Body of pancreas (tissue), 4 donors: ENCODE measurements at regions not wholly inside any gene's neighbourhood (a gene's known extent, or its start where the extent isn't known, plus 50 kb on each side); places are given as distances from the start of the nearest gene placed in this dataset.

Source experiments
- ATAC-seq: fragments of 150-250 bp; one replicate; pipeline ENCODE4 v1.9.1; 2016
- DNase-seq, 4 donors: peaks; one replicate each; pipeline ENCODE4 v3.0.0-alpha.2; 2019
- H3K27ac ChIP-seq, 4 donors: fragments of 200-600 bp; sonication (generic); 1 replicate in 3 of 4; 2 replicates in 1 of 4; pipeline versions ENCODE4 v1.5.1 to v1.6.1; 2016 to 2019; ENCODE audit warnings: mild to moderate bottlenecking in 1 of 4, mixed read lengths in 1 of 4, moderate library complexity in 1 of 4
- H3K27me3 ChIP-seq, 2 donors: fragments of 200-600 bp; sonication (generic); one replicate each; pipeline ENCODE4 v1.6.0; 2016; ENCODE audit warnings: mild to moderate bottlenecking in 1 of 2
- H3K36me3 ChIP-seq, 2 donors: fragments of 200-600 bp; sonication (generic); replicated peaks in 1 of 2; 2 replicates each; pipeline ENCODE4 v1.5.1; 2016; ENCODE audit warnings: low read depth in 2 of 2; ENCODE audit not compliant: insufficient read depth in 1 of 2
- H3K4me1 ChIP-seq: fragments of 200-600 bp; sonication (generic); one replicate; pipeline ENCODE4 v1.6.0; 2016
- H3K4me3 ChIP-seq, 2 donors: fragments of 200-600 bp; sonication (generic); 1 replicate in 1 of 2; 2 replicates in 1 of 2; pipeline ENCODE4 v1.5.1; 2016 to 2019
- H3K9me3 ChIP-seq, 3 donors: fragments of 200-600 bp; sonication (generic); 1 replicate in 2 of 3; 2 replicates in 1 of 3; pipeline ENCODE4 v1.5.1; 2016
- POLR2A ChIP-seq, 3 donors: fragments of 450-650 bp; IDR thresholded peaks; one replicate each; pipeline ENCODE4 v1.6.1; 2016; ENCODE audit warnings: antibody characterized with exemption in 3 of 3, mild to moderate bottlenecking in 2 of 3
- whole genome bisulfite sequencing, 2 donors: methylation state at CpG; one replicate each; pipeline ENCODE4 v1.1.5; 2017; 5-methylcytosine and 5-hydroxymethylcytosine counted together
- intact Hi-C: fragments of 100-400 bp; cut with DNase I; formaldehyde crosslinking; loops from one replicate; pipeline ENCODE4 v1.15.1; 2023
- TF ChIP-seq, protein P1 (sequence below), 7 experiments: fragments of 450-650 bp in 4 of 7; fragments of 200-600 bp in 3 of 7; sonication (generic) in 3 of 7; IDR thresholded peaks; one replicate each; pipeline ENCODE4 v1.5.1; 2016 to 2019; ENCODE audit warnings: antibody characterized with exemption in 7 of 7

DNA sequence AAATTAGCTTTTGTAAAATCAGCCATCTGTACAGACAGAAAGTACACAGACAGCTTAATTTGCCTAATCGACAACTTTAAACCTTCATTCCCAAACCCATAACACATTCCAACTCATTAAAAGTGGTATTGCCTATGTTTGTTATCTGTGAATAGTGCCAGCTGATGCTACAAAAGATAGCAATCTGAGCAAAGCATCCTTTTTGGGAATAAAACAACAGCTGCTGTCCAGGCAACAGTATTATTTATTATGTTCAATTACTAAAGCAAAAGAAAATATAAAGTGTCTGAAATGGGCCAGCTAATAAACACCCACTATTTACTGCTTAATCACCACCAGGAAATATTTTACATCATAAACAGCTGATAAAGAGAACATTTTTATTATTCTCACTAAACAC is 134.8 kb upstream of the ABI3BP start:
- 50 to 64% methylated on average over 1 of the region's 1 CpG for WGBS, 2 donors
- no peaks in the 10 kb centered on the region for H3K4me1 ChIP-seq
- H3K4me3 ChIP-seq = no peak overlapping the region
- no peak for TF ChIP-seq POLR2A (IDR thresholded peaks at IDR 0.05)
- TF ChIP-seq, protein P1, sequence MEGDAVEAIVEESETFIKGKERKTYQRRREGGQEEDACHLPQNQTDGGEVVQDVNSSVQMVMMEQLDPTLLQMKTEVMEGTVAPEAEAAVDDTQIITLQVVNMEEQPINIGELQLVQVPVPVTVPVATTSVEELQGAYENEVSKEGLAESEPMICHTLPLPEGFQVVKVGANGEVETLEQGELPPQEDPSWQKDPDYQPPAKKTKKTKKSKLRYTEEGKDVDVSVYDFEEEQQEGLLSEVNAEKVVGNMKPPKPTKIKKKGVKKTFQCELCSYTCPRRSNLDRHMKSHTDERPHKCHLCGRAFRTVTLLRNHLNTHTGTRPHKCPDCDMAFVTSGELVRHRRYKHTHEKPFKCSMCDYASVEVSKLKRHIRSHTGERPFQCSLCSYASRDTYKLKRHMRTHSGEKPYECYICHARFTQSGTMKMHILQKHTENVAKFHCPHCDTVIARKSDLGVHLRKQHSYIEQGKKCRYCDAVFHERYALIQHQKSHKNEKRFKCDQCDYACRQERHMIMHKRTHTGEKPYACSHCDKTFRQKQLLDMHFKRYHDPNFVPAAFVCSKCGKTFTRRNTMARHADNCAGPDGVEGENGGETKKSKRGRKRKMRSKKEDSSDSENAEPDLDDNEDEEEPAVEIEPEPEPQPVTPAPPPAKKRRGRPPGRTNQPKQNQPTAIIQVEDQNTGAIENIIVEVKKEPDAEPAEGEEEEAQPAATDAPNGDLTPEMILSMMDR (IDR thresholded peaks at IDR 0.05) = no peak
- ATAC-seq = no peak
- no peaks in the 10 kb centered on the region for H3K27me3 ChIP-seq
- no peaks in the 10 kb centered on the region for H3K9me3 ChIP-seq
- H3K36me3 ChIP-seq = no peaks in the 10 kb centered on the region
- intact Hi-C loops = no loop called here
- no peak overlapping the region for H3K27ac ChIP-seq
- no peak for DNase-seq

DNA sequence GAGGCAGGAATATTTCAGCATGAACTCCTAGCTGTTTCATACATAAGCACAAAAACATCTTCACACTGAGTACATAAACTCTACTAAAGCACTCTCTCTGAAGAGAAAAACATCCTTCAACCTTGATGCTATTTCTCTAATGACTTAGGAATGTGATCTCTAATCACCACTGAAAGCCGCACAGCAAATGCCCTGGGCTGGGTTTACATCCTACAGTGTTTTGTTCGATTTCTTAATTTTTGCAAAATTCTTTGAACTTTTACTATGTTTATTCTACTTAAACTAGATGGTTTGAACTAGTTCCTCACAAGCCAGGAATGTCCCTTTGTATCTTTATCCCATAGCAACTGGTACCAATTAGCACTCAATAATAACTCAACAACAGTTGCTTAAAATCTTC is 130.9 kb upstream of the ABI3BP start:
- no peaks in the 10 kb centered on the region for H3K27me3 ChIP-seq
- ATAC-seq (no peak), DNase-seq (no peak)
- H3K36me3 ChIP-seq = no peaks in the 10 kb centered on the region
- no peaks in the 10 kb centered on the region for H3K9me3 ChIP-seq
- no peak overlapping the region for H3K4me3 ChIP-seq
- no peak overlapping the region for H3K27ac ChIP-seq
- WGBS, 2 donors = 41 to 42% methylated on average over 2 of the region's 2 CpGs
- intact Hi-C loops = no loop called here
- TF ChIP-seq, protein P1 (IDR thresholded peaks at IDR 0.05) = no peak
- no peak for TF ChIP-seq POLR2A (IDR thresholded peaks at IDR 0.05)
- no peaks in the 10 kb centered on the region for H3K4me1 ChIP-seq

DNA sequence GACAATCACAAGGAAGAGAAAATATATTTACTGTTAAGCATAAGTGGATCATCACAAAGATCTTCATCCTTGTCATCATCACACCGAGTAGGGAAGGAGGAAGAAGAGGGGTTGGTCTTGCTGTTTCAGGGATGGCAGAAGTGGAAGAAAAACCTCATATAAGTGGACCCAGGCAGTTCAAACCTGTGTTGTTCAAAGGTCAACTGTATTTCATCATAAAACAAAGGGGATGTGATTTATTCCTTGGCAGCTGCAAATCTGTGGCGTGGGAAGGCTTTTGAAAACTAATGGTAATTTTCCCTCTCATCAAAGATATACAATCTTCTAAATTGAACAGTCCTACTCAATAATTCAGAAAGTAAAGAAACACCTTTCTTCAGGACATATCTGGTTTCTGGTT is 129.9 kb upstream of the ABI3BP start:
- Histone ChIP-seq H3K4me1 (no peaks in the 10 kb centered on the region), H3K27me3 (no peaks in the 10 kb centered on the region), H3K9me3 (no peaks in the 10 kb centered on the region), H3K4me3 (no peak overlapping the region), H3K27ac (no peak overlapping the region), H3K36me3 (no peaks in the 10 kb centered on the region)
- ATAC-seq (no peak), DNase-seq (no peak)
- intact Hi-C loops = no loop called here
- TF ChIP-seq, protein P1 (IDR thresholded peaks at IDR 0.05) = no peak
- no peak for TF ChIP-seq POLR2A (IDR thresholded peaks at IDR 0.05)
- WGBS, 2 donors = 48 to 49% methylated on average over 2 of the region's 2 CpGs

DNA sequence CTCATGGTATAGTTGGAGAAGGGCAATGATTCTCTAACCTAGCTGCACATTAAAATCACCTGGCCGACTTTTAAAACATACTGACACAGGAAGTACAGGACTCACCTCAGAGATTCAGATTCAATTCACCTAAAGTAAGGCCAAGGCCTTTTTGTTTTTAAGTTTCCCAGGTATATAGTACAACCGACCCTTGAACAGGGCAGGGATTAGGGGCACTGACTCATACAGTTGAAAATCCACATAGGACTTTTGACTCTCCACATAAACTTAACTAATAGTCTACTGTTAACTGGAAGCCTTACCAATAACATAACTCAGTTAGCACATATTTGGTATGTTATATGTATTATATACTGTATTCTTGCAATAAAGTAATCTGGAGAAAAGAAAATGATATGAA is 129.5 kb upstream of the ABI3BP start:
- DNase-seq = no peak
- Histone ChIP-seq H3K9me3 (no peaks in the 10 kb centered on the region), H3K27me3 (no peaks in the 10 kb centered on the region), H3K4me3 (no peak overlapping the region), H3K36me3 (no peaks in the 10 kb centered on the region), H3K27ac (no peak overlapping the region), H3K4me1 (no peaks in the 10 kb centered on the region)
- 41 to 45% methylated on average over 2 of the region's 2 CpGs for WGBS, 2 donors
- ATAC-seq = no peak
- intact Hi-C loops = no loop called here
- TF ChIP-seq, protein P1 (IDR thresholded peaks at IDR 0.05) = no peak
- no peak for TF ChIP-seq POLR2A (IDR thresholded peaks at IDR 0.05)

DNA sequence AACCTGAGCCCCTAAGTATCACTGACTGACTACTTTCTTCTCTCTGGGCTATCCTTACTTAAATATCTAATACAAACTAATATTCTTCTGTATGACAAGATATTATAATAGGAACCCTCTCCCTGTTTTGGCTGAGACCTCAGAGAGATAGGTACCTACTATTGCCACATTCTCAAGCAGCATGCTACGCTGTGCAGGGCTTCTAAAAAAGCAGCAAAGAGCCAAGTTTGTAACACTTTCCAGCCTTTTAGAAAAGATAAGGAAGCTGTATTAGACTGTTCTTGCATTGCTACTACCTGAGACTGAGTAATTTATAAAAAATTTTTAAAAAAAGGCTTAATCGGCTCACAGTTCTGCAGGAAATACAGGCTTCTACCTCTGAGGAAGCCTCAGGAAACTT is 126.8 kb upstream of the ABI3BP start:
- WGBS, 2 donors = 67 to 72% methylated on average over 2 of the region's 2 CpGs
- intact Hi-C loops = no loop called here
- no peak for TF ChIP-seq POLR2A (IDR thresholded peaks at IDR 0.05)
- Histone ChIP-seq H3K4me1 (no peaks in the 10 kb centered on the region), H3K36me3 (no peaks in the 10 kb centered on the region), H3K27ac (no peak overlapping the region), H3K4me3 (no peak overlapping the region), H3K27me3 (no peaks in the 10 kb centered on the region), H3K9me3 (no peaks in the 10 kb centered on the region)
- ATAC-seq = no peak
- no peak for DNase-seq
